Suppressor macrophage (primary cell): ENCODE measurements at regions not wholly inside any gene's neighbourhood (a gene's known extent, or its start where the extent isn't known, plus 50 kb on each side); places are given as distances from the start of the nearest gene placed in this dataset.
A peak's percentile ranks its signal among the peaks of the same experiment; 100 is the strongest.
"Not testable (repeated sequence)": the region's sequence is repeated elsewhere in the genome, so short reads cannot be mapped to it uniquely, and the experiment has no call there.

Experiments used
- DNase-seq, 4 experiments: peaks; one replicate each; pipeline ENCODE4 v3.0.0-alpha.2; 2020 to 2022

DNA sequence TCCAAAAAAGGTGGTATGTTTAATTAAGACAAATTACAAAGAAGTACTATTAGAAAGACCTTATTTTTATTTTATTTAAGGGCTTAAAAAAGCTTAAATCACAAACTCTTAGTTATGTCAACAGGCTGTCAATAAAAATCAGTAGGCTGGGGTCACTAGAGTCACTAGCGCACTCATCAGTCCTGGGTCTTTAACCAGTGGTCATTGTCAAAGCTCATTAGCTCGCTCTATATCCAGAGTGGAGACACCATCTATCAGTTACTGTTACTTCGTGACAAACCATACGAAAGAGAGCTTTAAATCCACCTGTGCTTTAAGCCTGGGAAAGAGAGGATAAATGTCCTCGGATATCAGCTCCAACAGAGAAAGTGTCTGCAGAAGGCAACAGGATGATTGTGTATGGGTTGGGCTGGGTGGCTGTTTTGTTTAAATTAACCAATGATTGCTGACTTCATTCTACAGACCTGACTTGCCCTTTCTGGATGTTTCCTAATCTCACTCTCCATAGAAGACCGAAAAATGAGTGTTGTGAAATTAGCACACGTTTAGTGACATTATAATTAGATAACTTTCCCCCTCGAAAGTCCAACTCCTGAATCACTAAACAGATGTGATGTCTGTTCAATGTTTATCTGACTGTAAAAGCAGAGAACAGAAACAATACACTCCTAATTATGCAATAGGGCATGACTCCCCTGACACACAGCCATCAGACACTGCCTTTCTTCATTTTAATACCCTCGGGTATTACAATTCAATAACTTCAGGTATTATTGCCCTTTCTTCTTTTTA lies 123.6 kb upstream of the TNPO1 start:
- DNase-seq = no peak

DNA sequence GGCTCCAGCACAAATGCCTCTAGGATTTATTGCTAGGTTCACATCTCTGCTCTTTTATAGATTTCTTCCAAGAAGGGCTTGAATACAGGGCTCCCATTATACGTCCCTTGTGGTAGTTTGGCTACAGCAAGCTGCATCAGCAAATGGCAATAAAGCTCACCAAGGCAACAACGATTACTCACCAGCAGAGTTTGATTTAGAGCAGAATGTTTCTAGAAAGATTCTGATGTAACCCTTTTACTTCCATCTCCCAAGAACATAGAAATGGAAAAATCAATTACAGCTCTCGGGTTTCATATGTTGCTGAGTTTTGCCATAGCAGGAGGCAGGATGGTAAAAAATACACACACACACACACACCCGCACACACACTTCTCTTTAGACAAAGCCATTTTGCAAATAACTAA lies 124.2 kb upstream of the TNPO1 start:
- DNase-seq = no peak

DNA sequence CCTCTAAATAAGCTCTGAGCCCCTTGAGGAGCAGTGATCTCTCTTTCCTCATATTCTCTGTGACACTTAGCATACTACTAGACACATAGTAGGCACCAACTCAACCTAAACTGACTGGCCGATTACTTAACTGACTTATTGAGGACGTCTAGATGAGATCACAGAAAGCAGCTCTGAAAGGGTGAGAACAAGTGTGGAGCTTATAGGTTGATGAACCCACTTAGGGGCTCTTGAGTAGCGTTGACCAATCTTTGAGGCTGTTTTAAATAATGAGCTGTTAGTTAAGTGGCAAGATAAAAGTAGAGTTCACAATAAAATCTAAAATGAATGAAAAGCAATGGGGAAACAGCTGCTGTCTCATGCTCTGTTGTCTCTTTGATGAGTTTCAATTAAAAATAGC lies 124.7 kb upstream of the TNPO1 start:
- DNase-seq = no peak

DNA sequence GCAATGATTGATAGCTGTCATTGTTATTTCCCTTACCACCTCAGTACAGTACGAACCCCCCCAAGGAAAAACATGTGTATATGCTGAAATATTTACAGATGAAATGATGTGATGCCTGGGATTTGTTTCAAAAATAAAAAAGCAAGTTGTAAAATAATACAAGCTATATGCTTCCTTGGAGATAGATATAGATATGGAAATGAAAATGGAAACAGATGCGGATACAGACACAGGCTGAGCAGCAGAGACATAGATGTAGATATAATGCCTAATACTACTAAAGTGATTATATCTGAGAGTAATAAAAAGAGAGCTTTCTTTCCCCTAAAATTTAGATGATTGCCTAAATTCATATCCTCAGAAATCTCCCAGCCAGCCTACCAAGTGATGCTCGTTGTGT lies 127.5 kb upstream of the TNPO1 start:
- DNase-seq = no peak

DNA sequence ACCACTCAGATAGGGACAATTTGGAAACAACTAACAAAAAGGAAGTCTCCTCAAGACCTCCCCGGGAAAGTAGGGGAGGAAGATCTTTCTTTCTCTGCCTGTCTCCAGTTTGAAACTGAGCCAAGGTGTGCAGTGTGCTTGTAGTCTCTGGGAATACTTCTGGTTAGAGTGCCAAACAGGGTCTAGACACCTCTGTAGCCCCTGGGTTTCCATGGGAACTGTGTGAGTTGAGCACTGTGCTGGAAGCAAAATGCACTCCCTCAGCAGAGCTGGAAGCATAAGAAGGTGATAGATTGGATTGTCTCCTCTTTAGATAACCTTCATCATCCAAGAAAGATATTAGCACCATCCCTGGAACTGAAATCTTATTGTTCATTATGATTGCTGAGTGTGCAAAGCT lies 129.2 kb upstream of the TNPO1 start:
- DNase-seq = no peak

DNA sequence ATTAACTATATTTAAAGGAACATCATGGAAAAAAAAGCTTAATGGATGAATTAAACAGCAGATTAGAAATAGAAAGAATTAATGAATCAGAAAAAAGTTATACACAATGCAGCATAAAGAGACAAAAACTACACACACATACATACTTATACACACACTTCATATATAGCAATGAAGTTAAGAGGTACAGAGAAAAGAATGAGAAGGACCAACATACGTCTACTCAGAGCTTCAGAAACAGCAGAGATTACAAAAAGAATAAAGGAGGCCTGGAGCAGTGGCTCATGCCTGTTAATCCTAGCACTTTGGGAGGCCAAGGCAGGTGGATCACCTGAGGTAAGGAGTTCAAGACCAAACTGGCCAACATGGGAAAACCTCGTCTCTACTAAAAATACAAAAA lies 133.9 kb upstream of the TNPO1 start:
- DNase-seq = no peak

DNA sequence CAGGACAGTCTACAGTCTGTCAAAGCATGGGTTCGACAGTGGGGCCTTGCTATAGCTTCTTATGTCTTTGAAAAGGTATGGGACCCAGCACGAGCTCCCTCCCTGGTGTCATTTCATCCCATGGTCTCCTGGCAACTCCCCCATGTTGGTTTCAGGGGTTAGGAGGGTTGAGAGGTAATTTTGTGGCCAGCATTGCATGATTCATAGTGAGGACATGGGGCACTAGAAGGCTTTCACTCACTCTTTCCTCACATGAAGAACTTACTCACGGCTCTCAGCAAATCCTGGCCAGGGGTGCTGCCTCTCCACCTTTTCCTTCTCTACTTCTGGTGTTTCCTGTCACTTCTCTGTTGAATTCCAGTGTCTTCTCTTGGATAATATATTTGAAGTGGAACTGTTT lies 134.7 kb upstream of the TNPO1 start:
- no peak for DNase-seq

DNA sequence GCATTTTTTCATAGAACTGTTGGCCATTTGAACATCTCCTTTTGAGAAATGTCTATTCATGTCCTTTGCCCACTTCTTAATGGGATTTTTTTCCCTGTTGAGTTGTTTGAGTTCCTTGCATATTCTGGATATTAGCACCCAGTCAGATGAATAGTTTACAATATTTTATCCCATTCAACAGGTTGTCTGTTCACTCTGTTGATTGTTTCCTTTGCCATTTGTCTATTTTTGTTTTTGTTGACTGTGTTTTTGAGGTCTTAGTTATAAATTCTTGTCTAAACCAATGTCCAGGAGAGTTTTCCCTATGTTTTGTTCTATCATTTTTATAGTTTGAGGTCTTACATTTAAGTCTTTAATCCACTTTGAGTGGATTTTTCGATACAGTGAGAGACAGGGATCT lies 139.0 kb upstream of the TNPO1 start:
- no peak for DNase-seq

DNA sequence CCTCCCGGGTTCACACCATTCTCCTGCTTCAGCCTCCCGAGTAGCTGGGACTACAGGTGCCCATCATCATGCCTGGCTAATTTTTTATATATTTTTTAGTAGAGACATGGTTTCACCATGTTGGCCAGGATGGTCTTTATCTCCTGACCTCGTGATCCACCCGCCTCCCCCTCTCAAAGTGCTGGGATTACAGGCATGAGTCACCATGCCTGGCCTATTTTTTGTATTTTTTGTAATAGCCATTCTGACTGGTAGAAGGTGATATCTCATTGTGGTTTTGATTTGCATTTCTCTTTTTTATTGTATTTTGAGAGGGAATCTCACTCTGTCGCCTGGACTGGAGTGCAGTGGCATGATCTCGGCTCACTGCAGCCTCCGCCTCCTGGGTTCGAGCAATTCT lies 139.6 kb upstream of the TNPO1 start:
- DNase-seq = not testable (repeated sequence)

DNA sequence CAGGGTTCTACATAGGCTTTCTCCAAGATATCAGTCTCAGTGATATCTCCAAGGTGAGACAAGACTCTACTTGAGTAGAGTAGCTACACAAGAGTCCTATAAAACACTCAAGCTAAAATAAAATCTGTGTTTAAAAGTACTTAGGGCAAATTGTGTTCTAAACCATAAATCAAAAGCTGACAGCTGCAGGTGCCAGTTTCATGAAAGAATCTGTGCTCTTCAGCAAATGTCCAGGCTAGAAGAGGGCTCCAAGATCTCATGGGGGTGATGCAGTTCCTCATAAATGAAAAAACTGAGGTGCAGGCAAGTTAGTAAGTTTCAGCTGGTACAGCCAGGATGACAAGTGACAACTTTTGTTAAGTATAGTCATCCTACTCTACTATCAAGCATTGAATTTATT lies 142.8 kb upstream of the TNPO1 start:
- no peak for DNase-seq

DNA sequence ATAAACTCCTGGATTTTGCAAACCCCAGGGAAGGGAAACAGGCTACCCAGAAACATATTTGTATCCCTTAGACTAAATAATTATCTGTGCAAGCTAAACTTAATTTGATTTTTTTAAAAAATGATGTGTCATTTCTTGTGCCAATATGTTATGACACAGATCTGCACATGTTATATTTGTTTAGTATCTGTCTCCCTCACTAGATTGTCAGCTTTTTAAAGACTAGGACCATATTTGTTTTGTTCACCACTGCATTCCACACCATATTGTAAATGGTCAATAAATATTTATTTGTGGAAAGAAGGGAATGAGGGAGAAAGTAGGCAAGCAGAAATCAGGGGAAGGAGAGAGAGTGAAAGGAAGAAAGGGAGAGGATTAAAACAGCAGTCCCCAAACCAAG lies 143.3 kb upstream of the TNPO1 start:
- DNase-seq = no peak

DNA sequence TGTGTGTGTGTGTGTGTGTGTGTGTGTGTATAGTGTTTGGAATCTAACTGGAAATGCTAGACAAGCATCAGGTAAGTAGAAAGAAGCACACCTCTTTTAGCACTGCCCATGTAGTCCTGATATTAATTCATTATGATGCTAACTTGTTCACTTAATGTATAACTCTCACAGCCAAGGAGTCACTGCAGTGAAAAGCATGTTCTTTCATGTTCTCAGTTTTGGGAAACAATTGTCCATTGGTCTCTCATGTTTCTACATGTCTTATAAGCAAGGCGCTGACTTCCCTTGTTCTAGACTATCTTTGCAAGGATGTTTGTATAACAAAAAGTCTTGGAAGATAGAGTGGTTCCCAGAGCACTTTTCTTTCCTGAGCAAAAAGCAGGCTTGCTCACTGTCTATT lies 148.8 kb upstream of the TNPO1 start:
- no peak for DNase-seq

DNA sequence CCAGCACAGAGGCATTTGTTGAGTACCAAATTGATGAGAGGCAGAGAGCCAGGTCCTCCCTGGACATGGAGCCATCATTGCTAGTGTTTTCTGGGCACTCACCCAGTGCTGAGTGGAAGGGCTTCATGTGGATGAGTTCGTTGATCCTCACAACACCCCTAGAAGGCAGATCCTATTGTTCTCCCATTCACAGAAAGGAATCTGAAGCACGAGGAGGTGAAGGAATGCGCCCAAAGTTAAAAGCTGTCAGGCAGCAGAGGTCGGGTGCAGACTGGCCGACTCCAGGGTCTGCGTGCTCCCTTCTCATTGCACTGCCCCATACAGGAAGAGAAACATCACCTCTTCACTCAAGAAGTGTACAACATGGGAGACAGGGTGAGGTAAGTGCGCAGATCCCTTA lies 153.5 kb upstream of the TNPO1 start:
- no peak for DNase-seq

DNA sequence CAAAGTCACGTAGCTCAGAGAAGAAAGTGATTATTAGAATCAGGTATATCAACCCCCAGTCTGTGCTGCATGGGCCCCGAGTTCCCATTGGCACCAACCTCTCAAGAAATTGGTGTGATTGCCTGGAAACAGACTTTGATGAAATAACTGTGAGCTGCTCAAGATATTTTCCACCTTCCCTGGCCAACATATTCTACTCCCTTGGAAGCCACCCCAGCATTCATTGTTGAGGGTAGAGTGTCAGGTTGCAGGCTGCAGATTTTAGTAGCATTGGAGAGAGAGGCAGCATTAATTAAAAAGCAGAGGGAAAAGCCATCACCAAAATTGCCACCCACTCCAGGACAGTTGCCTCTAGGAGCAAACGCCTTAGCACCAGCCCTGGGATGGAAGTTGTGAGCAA lies 154.2 kb upstream of the TNPO1 start:
- DNase-seq = no peak

DNA sequence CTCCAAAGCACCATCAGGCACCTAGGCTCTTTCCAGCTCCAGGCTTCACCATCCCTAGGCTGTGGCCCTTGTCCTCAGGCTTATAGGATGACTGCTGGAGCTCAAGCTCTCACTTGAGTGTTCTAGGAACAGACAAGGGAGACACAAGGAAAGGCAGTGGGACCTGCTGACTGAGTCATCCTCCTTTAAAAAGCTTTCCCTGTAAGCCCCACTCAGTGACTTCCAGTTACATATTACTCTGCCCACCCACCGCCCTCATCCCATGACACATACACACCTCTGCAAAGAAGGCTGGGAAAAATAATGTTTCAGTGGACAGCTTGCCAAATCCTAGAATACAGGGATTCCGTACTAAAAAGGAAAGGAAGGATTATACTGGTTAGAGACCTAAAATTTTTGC lies 154.2 kb upstream of the ZNF366 start:
- peak; percentile 5 to 51 (median 40) for DNase-seq

DNA sequence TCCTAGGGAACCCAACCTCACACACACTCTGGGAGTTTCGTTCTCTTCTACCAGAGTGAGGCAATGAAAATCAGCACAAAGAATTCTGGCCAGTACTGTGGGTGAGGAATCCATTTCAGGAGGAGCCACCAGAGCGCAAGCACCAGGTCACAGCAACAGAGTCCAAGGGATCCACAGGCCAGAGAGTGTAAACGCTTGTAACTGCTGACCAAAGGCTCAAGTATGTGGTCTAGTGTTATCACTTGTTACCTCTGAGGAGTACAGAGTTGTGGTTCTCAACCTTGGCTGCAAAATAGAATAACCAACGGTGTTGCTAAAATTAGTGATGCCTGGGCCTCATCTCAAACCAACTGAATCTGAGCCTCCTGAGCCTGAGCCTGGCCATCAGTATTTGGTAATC lies 152.5 kb upstream of the ZNF366 start:
- DNase-seq = no peak

DNA sequence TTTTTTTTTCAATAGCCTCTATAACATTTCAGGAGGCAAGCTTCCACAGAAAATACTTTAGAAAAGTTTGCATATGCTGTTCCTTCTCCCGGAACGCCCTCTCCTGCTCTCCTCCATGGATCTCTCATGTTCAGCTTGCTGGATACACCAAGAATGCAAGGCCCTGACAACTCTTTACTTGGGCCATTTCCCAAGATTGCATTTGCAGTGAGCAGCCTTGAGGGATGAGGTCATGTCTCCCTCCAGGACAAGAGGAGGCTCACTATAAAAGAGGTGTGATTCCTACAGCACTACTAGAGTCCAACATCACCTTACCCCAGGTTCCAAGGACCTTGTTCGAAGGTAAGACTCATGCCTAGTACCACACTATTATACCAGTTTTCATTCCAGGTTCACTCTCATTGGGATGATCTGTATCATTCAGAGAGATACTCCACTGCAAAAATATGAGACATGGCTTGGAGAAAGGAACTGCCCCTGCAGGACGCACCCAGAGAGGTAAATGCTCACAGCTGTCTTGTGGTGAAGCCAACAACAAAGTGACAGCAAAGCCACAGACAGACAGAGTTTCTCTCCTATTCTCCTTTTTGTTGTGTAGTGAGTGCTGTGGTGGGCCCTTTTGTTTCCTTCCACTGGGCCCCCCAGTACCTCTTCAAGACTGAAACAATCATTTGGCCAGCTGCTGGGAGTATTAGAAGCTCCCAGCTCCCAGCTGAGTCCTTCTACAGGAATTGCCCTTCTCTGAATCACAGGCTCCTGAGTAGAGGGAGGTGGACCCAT lies 151.7 kb upstream of the ZNF366 start:
- DNase-seq = no peak

DNA sequence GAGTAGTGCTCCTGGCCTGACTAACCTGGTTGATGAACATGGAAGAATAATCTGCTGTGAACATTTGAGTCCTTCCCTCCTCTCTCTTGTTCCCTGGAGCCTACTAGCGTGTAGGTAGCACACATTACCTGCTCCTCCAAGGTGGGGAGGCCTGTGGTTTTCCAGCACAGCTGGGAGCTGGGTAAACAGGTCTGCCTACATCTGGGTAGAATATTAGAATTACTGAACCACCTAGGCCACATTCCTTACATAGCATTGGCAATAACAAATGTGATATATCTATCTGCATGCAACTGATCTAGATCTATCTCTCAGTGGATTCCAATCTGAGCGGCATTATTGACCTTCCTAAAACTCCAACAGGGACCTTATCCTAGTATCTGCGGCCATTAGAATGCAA lies 151.0 kb upstream of the ZNF366 start:
- no peak for DNase-seq

DNA sequence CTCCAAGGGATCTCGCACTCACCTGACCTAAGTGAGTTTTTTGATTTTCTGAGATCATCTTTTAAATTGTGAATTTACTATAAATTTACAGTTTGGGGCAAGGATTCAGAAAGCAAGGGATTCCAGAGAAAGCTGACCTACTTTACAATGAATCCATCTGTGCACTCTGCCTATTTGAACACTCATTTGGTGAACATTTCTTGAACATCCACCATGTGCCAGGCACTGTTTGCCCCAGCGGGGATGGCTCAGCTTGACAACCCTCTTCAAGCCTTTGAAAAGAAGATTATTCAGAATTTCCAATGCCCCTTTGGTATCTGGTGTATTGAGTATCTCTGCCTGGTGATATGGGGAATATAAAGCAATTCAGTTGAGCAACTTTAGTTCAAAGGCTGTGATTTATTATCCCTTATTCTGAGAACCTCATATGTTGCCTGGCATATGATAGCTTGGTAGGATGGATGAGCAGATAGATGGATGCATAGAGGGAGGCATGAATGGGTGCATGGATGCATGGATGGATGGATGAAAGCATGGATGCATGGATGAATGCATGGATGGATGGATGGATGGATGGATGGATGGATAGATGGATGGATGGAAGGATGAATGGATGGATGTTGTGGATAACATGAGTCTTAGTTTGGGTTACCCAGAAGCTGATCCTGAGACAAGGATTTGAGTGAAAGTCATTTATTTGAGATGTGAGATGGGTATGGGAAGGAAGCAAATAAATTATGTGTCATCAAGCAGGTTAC lies 149.7 kb upstream of the ZNF366 start:
- DNase-seq = no peak

DNA sequence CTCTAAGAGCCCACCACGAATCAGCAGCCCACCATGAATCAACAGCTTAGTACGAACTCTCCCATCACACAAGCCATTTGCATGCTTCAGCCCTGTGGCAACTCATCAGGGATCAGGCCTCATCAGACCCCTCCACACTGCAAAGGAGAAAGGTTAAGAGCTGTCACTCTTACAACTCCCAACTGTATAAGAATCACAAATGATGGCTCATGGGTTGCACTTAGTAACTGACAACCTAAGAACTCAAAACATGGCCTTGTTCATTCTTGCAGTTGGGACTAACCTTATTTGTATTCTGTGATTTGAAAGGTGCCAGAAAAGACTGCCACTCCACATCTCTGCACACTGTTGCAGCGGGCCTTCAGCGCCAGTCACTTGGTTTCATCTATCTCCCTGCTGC lies 149.1 kb upstream of the ZNF366 start:
- DNase-seq = no peak

DNA sequence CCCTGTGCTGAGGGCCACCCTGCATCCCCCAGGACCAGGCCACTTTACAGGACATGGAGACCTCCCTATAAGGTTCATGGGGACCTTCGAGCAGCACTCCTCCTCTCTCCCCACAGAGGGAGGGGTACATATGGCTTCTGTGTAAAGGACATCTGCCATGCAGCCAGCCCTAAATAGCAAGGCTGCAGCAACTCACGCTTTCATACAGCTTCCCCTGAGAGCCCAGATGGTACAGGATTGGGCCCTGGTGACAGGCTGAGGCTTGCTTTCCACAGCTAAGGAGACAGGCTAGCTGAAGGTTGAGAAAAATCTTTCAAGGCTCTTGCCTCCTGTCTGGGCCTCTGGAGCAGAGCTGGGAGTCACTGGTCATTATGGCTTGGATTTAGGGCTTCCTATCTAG lies 147.0 kb upstream of the ZNF366 start:
- DNase-seq = no peak

DNA sequence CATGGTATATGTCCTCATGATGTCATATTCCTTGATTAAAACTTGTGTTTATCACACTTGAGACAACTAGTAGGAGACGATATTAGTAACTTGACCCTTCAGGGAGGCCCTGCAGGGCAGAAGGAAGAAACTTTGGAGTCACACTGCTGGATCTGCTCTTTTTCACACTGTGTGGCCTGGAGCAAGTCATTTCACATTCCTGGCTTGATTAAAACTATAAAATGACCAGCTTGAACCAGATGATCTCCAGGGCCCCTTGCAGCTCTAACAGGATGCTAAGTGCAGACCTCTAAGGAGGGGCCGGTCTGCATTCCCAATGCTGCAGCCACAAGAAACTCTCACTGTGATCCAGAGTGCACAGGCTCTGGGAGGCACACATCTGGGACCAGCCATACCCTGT lies 146.4 kb upstream of the ZNF366 start:
- DNase-seq = no peak

DNA sequence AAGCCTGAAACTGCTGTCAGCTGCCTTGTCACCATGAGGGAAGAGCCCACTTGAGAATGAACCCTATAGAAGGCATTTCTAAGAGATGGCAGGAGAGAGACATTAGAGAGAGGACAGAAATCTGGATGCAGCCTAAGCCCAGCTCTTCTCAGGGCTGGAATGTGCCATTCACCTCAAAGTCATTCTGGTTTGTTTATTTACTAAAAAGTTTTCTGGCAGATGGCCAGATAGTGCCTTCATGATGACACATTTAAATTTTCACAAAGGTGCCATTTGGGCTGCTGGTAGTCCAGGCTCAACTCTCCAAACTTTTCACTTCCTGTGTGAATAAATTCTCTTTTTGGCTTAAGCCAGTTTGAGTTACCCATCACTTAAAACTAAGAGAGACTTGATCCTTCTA lies 144.6 kb upstream of the ZNF366 start:
- no peak for DNase-seq

DNA sequence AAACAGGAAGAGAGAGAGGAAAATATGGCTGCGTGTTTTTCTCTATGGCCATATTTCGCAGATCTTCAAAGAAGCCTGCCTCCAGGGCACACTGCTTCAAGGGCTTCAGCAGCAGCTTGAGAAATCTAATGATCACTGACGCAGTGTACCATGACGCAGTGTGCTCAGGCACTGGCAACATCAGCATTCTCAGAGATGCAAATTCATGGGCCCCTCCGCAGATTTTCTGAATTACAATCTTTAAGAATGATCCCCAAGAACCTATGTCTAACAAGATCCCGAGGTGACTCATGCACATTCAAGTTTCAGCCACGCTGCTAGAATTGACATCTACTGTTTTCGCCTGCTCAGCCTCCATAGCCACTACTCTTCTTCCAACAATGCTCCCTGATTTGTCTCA lies 143.9 kb upstream of the ZNF366 start:
- no peak for DNase-seq
